Thyroid gland (tissue), 4 donors: ENCODE measurements at regions not wholly inside any gene's neighbourhood (a gene's known extent, or its start where the extent isn't known, plus 50 kb on each side); places are given as distances from the start of the nearest gene placed in this dataset.

ENCODE experiments used
- DNase-seq, 2 donors: peaks; one replicate each; pipeline ENCODE4 v3.0.0-alpha.2; 2019
- H3K27ac ChIP-seq, 3 donors: fragments of 200-600 bp; sonication (generic); 1 replicate in 2 of 3; 2 replicates in 1 of 3; pipeline ENCODE4 v1.5.1; 2016 to 2019; ENCODE audit warnings: mild to moderate bottlenecking in 1 of 3, moderate library complexity in 1 of 3
- H3K27me3 ChIP-seq: fragments of 200-600 bp; sonication (generic); one replicate; pipeline ENCODE4 v1.5.1; 2019
- H3K36me3 ChIP-seq, 2 donors: fragments of 200-600 bp; sonication (generic); one replicate each; pipeline ENCODE4 v1.5.1; 2016 to 2019
- H3K4me1 ChIP-seq, 2 donors: fragments of 200-600 bp; sonication (generic); one replicate each; pipeline ENCODE4 v1.5.1; 2017 to 2019
- H3K4me3 ChIP-seq, 3 donors: fragments of 200-600 bp; sonication (generic); replicated peaks in 1 of 3; 1 replicate in 2 of 3; 2 replicates in 1 of 3; pipeline ENCODE4 v1.5.1; 2016; ENCODE audit warnings: mild to moderate bottlenecking in 1 of 3
- H3K9me3 ChIP-seq: fragments of 200-600 bp; sonication (generic); one replicate; pipeline ENCODE4 v1.5.1; 2017
- CTCF ChIP-seq, 6 experiments: fragments of 200-600 bp in 3 of 6; fragments of 450-650 bp in 3 of 6; sonication (generic) in 3 of 6; IDR thresholded peaks; one replicate each; pipeline ENCODE4 v1.5.1; 2016 to 2019; ENCODE audit warnings: antibody characterized with exemption in 6 of 6, mild to moderate bottlenecking in 2 of 6, inconsistent platforms in 1 of 6, moderate library complexity in 1 of 6
- POLR2A ChIP-seq, 2 donors: fragments of 450-650 bp; IDR thresholded peaks; one replicate each; pipeline ENCODE4 v1.6.1; 2017; ENCODE audit warnings: antibody characterized with exemption in 2 of 2, mild to moderate bottlenecking in 2 of 2, moderate library complexity in 1 of 2
- WGBS, 2 donors: methylation state at CpG; one replicate each; pipeline ENCODE4 v1.1.5; 2017; 5-methylcytosine and 5-hydroxymethylcytosine counted together
- intact Hi-C: fragments of 100-400 bp; cut with DNase I; formaldehyde crosslinking; loops from one replicate; pipeline ENCODE4 v1.15.1; 2023

- Histone ChIP-seq H3K27me3 (no peaks in the 10 kb centered on the region), H3K36me3 (no peaks in the 10 kb centered on the region), H3K4me1 (no peaks in the 10 kb centered on the region), H3K27ac (no peak overlapping the region), H3K4me3 (no peak overlapping the region), H3K9me3 (no peaks in the 10 kb centered on the region)
- intact Hi-C loops: no loop called here
- WGBS, 2 donors: 37 to 54% methylated on average over 4 of the region's 4 CpGs
- DNase-seq: peak; percentile 57 to 74
- TF ChIP-seq POLR2A (IDR thresholded peaks at IDR 0.05) (no peak), CTCF (IDR thresholded peaks at IDR 0.05) (no peak)
These were observed 1118.2 kb downstream of the ARAP2 start for GRCh38 chr4:35125995-35126712.

- intact Hi-C loops: no loop called here
- WGBS, 2 donors: 78 to 81% methylated on average over 2 of the region's 2 CpGs
These were observed 1105.9 kb downstream of the ARAP2 start for GRCh38 chr4:35138449-35138848.

GRCh38 chr4:35147761-35148160 is 1096.6 kb downstream of the ARAP2 start:
- TF ChIP-seq POLR2A (IDR thresholded peaks at IDR 0.05): no peak
- no peak for TF ChIP-seq CTCF (IDR thresholded peaks at IDR 0.05)
- H3K4me3 ChIP-seq: no peak overlapping the region
- intact Hi-C loops: no loop called here
- H3K27ac ChIP-seq: no peak overlapping the region
- 76 to 84% methylated on average over 1 of the region's 1 CpG for WGBS, 2 donors
- DNase-seq: no peak
- H3K36me3 ChIP-seq: no peaks in the 10 kb centered on the region
- no peaks in the 10 kb centered on the region for H3K4me1 ChIP-seq
- H3K27me3 ChIP-seq: no peaks in the 10 kb centered on the region
- H3K9me3 ChIP-seq: no peaks in the 10 kb centered on the region

More at GRCh38 chr4:35138449-35138848, 1105.9 kb downstream of the ARAP2 start:
- no peak for DNase-seq
- TF ChIP-seq POLR2A (IDR thresholded peaks at IDR 0.05): no peak
- TF ChIP-seq CTCF (IDR thresholded peaks at IDR 0.05): no peak
- no peaks in the 10 kb centered on the region for H3K27me3 ChIP-seq
- no peaks in the 10 kb centered on the region for H3K9me3 ChIP-seq
- no peak overlapping the region for H3K27ac ChIP-seq
- no peaks in the 10 kb centered on the region for H3K4me1 ChIP-seq
- no peak overlapping the region for H3K4me3 ChIP-seq
- H3K36me3 ChIP-seq: no peaks in the 10 kb centered on the region

- Histone ChIP-seq H3K4me1 (no peaks in the 10 kb centered on the region), H3K27ac (no peak overlapping the region), H3K36me3 (no peaks in the 10 kb centered on the region), H3K4me3 (no peak overlapping the region), H3K27me3 (no peaks in the 10 kb centered on the region), H3K9me3 (no peaks in the 10 kb centered on the region)
- peak in 4 of 6 experiments; percentile 21 to 49 (median 38) for TF ChIP-seq CTCF (IDR thresholded peaks at IDR 0.05)
- TF ChIP-seq POLR2A (IDR thresholded peaks at IDR 0.05): no peak
- intact Hi-C loops: no loop called here
- DNase-seq: peak; percentile 14 to 24
- 66 to 79% methylated on average over 10 of the region's 10 CpGs for WGBS, 2 donors
These were observed 1092.3 kb downstream of the ARAP2 start for GRCh38 chr4:35151816-35152572.

GRCh38 chr4:35163168-35163567 is 1081.1 kb downstream of the ARAP2 start:
- intact Hi-C loops: no loop called here
- Histone ChIP-seq H3K9me3 (no peaks in the 10 kb centered on the region), H3K4me1 (no peaks in the 10 kb centered on the region), H3K27ac (no peak overlapping the region), H3K27me3 (no peaks in the 10 kb centered on the region), H3K4me3 (no peak overlapping the region), H3K36me3 (no peaks in the 10 kb centered on the region)
- DNase-seq: no peak
- WGBS, 2 donors: 30 to 38% methylated on average over 1 of the region's 1 CpG
- no peak for TF ChIP-seq POLR2A (IDR thresholded peaks at IDR 0.05)
- no peak for TF ChIP-seq CTCF (IDR thresholded peaks at IDR 0.05)
